ENCODE measurements at regions not wholly inside any gene's neighbourhood (a gene's known extent, or its start where the extent isn't known, plus 50 kb on each side); places are given as distances from the start of the nearest gene placed in this dataset.

GRCh38 chr22:27148055-27148454, 490.7 kb downstream of the MIAT start:
- no peaks in the 10 kb centered on the region for H3K36me3 ChIP-seq (ENCODE audit: control insufficient read depth, insufficient read depth, low read length)
- no peak for DNase-seq (ENCODE audit: low read depth in 4 of 6, low spot score in 6 of 6)
- H3K4me3 ChIP-seq (ENCODE audit: low read depth, low read length) = no peak overlapping the region
- H3K9me3 ChIP-seq (ENCODE audit: control insufficient read depth, insufficient read depth, low read length) = no peaks in the 10 kb centered on the region
- no peak overlapping the region for H3K27ac ChIP-seq (ENCODE audit: low read depth, low read length)
- peaks cover 2% of the 10 kb centered on the region for H3K27me3 ChIP-seq (ENCODE audit: control insufficient read depth, insufficient read depth, low read length)
- no CpG with 5 or more reads among the region's 2 CpGs for WGBS (ENCODE audit: insufficient coverage)
- peaks cover 12% of the 10 kb centered on the region for H3K4me1 ChIP-seq (ENCODE audit: control insufficient read depth, insufficient read depth, low read length)

DNA sequence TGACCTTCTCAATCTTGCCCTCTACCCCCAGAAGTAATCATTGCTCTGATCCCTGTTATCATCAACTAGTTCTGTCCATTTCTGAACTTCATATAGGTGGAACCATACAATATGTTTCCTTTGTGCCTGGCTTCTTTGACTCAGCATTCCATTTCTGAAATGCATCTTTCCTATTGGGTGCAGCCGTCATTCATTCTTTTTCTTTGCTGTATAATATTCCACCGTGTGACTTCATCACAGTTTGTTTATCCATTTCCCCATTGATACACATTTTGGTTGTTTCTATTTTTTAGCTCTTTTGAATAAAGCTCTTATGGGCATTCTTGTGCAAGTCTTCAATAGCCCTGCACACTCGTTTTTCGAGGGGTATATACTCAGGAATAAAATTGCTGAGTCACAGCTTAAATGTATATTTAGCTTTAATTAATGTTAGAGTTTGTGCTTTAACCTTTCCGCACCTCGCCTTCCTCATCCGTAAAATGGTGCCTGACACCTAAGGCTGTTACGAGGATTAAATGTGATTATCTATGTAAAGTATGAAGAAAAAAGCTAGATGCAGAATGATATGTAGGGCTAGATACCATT, 491.6 kb downstream of the MIAT start:
- DNase-seq (ENCODE audit: low read depth in 4 of 6, low spot score in 6 of 6) = no peak
- no peak overlapping the region for H3K4me3 ChIP-seq (ENCODE audit: low read depth, low read length)
- H3K27me3 ChIP-seq (ENCODE audit: control insufficient read depth, insufficient read depth, low read length) = peaks cover 2% of the 10 kb centered on the region
- no peaks in the 10 kb centered on the region for H3K9me3 ChIP-seq (ENCODE audit: control insufficient read depth, insufficient read depth, low read length)
- H3K4me1 ChIP-seq (ENCODE audit: control insufficient read depth, insufficient read depth, low read length) = peaks cover 12% of the 10 kb centered on the region
- H3K27ac ChIP-seq (ENCODE audit: low read depth, low read length) = no peak overlapping the region
- WGBS (ENCODE audit: insufficient coverage) = no CpG with 5 or more reads among the region's 8 CpGs
- no peaks in the 10 kb centered on the region for H3K36me3 ChIP-seq (ENCODE audit: control insufficient read depth, insufficient read depth, low read length)

DNA sequence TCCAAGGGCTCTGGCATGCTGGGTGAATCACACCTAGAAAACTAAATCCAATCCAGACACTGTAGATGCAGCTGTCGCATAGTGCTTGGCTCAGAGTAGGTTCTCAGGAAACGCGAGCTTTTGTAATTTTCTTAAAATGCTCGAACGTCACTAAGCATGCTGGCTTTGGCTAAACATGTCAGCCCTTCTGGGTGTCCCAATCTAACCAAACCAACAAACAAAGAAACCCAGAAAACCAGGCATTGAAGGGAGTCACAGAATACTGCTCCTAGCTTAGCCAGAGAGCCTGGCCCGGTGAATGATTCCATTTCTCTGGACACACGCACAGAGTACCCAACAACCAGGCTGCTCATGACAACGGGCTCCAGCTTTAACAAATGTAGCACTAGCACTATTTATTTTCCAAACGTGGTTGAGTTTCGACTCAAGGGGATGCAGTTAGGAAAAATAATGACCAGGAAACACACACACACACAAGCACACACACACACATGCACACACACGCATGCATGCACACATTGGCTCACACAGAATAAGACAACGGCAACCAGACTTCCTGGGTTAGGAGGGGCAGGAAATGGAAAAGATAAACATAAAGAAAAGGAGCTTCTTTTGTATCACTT, 492.6 kb downstream of the MIAT start:
- Histone ChIP-seq H3K27me3 (ENCODE audit: control insufficient read depth, insufficient read depth, low read length) (peaks cover 2% of the 10 kb centered on the region), H3K36me3 (ENCODE audit: control insufficient read depth, insufficient read depth, low read length) (no peaks in the 10 kb centered on the region), H3K27ac (ENCODE audit: low read depth, low read length) (no peak overlapping the region), H3K4me3 (ENCODE audit: low read depth, low read length) (no peak overlapping the region), H3K9me3 (ENCODE audit: control insufficient read depth, insufficient read depth, low read length) (no peaks in the 10 kb centered on the region), H3K4me1 (ENCODE audit: control insufficient read depth, insufficient read depth, low read length) (peaks cover 12% of the 10 kb centered on the region)
- WGBS (ENCODE audit: insufficient coverage) = 7% methylated on average over 4 of the region's 12 CpGs
- DNase-seq (ENCODE audit: low read depth in 4 of 6, low spot score in 6 of 6) = peak in 2 of 6 donors; percentile 69 to 74

DNA sequence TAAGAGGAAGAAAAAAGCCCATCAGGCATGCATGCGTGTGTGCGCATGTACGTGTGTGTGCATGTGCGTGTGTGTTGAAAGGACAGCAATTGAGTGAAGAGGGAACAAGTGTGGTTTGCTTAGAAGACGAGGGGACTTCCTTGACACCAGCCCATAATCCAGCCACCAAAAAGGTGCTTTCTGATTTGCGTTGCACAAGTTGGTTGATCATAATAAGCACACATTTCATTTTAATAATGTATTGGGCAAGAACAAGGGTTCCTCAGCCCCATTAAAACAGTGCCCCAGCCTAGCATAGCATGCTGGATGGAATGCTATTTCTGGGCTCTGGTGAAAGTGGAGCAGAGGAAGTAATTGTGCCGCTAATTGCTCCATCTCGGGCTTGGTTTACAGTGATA, 493.2 kb downstream of the MIAT start:
- WGBS (ENCODE audit: insufficient coverage) = 59% methylated on average over 6 of the region's 8 CpGs
- Histone ChIP-seq H3K27me3 (ENCODE audit: control insufficient read depth, insufficient read depth, low read length) (peaks cover 2% of the 10 kb centered on the region), H3K4me1 (ENCODE audit: control insufficient read depth, insufficient read depth, low read length) (peaks cover 12% of the 10 kb centered on the region), H3K27ac (ENCODE audit: low read depth, low read length) (no peak overlapping the region), H3K36me3 (ENCODE audit: control insufficient read depth, insufficient read depth, low read length) (no peaks in the 10 kb centered on the region), H3K9me3 (ENCODE audit: control insufficient read depth, insufficient read depth, low read length) (no peaks in the 10 kb centered on the region), H3K4me3 (ENCODE audit: low read depth, low read length) (no peak overlapping the region)
- peak in 1 of 6 donors; percentile 69 for DNase-seq (ENCODE audit: low read depth in 4 of 6, low spot score in 6 of 6)

- Histone ChIP-seq H3K27ac (ENCODE audit: low read depth, low read length) (no peak overlapping the region), H3K36me3 (ENCODE audit: control insufficient read depth, insufficient read depth, low read length) (no peaks in the 10 kb centered on the region), H3K9me3 (ENCODE audit: control insufficient read depth, insufficient read depth, low read length) (no peaks in the 10 kb centered on the region), H3K4me1 (ENCODE audit: control insufficient read depth, insufficient read depth, low read length) (peaks cover 12% of the 10 kb centered on the region), H3K27me3 (ENCODE audit: control insufficient read depth, insufficient read depth, low read length) (peaks cover 2% of the 10 kb centered on the region), H3K4me3 (ENCODE audit: low read depth, low read length) (no peak overlapping the region)
- DNase-seq (ENCODE audit: low read depth in 4 of 6, low spot score in 6 of 6) = no peak
- WGBS (ENCODE audit: insufficient coverage) = 100% methylated on average over 1 of the region's 2 CpGs
These were observed 494.0 kb downstream of the MIAT start for GRCh38 chr22:27151407-27151806.

DNA sequence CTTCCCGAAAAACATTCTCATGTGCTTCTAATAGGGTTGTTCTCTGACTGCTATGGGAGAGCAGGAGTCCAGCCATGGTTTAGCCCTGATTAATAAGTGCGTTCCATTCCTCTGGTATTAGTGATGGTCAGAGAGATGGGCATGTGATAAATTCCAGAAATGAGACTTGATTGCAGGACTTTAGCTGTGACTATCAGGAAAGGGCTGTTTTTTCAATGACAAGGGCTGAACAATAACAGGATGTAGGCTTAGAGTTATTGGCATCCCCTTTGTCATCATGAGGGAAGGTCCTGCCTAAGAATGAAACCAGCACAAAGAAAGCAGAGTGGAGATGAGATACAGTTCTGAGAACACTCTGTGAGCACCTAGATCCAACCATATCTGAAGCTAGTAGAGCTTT, 494.6 kb downstream of the MIAT start:
- peaks cover 2% of the 10 kb centered on the region for H3K27me3 ChIP-seq (ENCODE audit: control insufficient read depth, insufficient read depth, low read length)
- no peak for DNase-seq (ENCODE audit: low read depth in 4 of 6, low spot score in 6 of 6)
- peaks cover 12% of the 10 kb centered on the region for H3K4me1 ChIP-seq (ENCODE audit: control insufficient read depth, insufficient read depth, low read length)
- no peaks in the 10 kb centered on the region for H3K9me3 ChIP-seq (ENCODE audit: control insufficient read depth, insufficient read depth, low read length)
- H3K27ac ChIP-seq (ENCODE audit: low read depth, low read length) = no peak overlapping the region
- WGBS (ENCODE audit: insufficient coverage) = 100% methylated on average over 1 of the region's 2 CpGs
- H3K4me3 ChIP-seq (ENCODE audit: low read depth, low read length) = no peak overlapping the region
- no peaks in the 10 kb centered on the region for H3K36me3 ChIP-seq (ENCODE audit: control insufficient read depth, insufficient read depth, low read length)

DNA sequence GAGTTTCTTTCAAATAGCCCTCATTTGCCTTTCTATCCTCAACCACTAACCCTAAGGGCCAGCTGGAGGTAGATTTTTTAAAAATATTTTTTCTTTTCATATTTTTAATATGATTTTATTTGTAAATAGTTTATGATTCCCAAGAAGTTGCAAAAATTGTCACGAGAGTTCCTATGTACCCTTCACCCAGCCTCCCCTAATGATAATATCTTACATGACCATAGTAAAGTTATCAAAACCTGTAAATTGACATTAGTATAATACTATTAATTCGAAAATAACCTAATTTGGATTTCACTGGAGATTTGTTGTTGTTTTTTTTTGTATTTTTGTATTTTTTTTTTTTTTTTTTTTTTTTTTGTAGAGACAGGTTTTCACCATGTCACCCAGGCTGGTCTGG, 495.5 kb downstream of the MIAT start:
- Histone ChIP-seq H3K4me3 (ENCODE audit: low read depth, low read length) (no peak overlapping the region), H3K9me3 (ENCODE audit: control insufficient read depth, insufficient read depth, low read length) (no peaks in the 10 kb centered on the region), H3K4me1 (ENCODE audit: control insufficient read depth, insufficient read depth, low read length) (peaks cover 12% of the 10 kb centered on the region), H3K36me3 (ENCODE audit: control insufficient read depth, insufficient read depth, low read length) (no peaks in the 10 kb centered on the region), H3K27ac (ENCODE audit: low read depth, low read length) (no peak overlapping the region), H3K27me3 (ENCODE audit: control insufficient read depth, insufficient read depth, low read length) (no peaks in the 10 kb centered on the region)
- no CpG with 5 or more reads among the region's 2 CpGs for WGBS (ENCODE audit: insufficient coverage)
- no peak for DNase-seq (ENCODE audit: low read depth in 4 of 6, low spot score in 6 of 6)

DNA sequence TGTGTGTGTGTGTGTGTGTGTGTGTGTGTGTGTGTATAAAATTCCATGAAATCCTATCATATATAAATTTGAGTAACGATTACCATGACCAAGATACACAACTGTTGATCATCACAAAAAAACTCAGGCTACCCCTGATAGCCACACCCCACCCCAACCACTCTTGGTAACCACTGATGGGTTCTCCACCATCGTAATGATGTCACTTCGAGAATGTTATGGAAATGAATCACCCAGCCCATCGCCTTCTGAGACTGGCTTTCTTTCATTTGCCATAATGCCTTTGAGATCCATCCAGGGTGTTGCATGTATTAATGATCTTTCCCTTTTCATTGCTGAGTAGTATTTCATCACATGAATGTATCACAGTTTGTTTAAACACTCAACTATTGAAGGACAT, 496.0 kb downstream of the MIAT start:
- Histone ChIP-seq H3K27me3 (ENCODE audit: control insufficient read depth, insufficient read depth, low read length) (no peaks in the 10 kb centered on the region), H3K4me3 (ENCODE audit: low read depth, low read length) (no peak overlapping the region), H3K9me3 (ENCODE audit: control insufficient read depth, insufficient read depth, low read length) (no peaks in the 10 kb centered on the region), H3K27ac (ENCODE audit: low read depth, low read length) (no peak overlapping the region), H3K36me3 (ENCODE audit: control insufficient read depth, insufficient read depth, low read length) (no peaks in the 10 kb centered on the region), H3K4me1 (ENCODE audit: control insufficient read depth, insufficient read depth, low read length) (peaks cover 12% of the 10 kb centered on the region)
- DNase-seq (ENCODE audit: low read depth in 4 of 6, low spot score in 6 of 6) = no peak
- whole genome bisulfite sequencing (ENCODE audit: insufficient coverage) = 100% methylated on average over 3 of the region's 4 CpGs

GRCh38 chr22:27154717-27155116, 497.3 kb downstream of the MIAT start:
- Histone ChIP-seq H3K4me1 (ENCODE audit: control insufficient read depth, insufficient read depth, low read length) (peaks cover 12% of the 10 kb centered on the region), H3K27ac (ENCODE audit: low read depth, low read length) (no peak overlapping the region), H3K9me3 (ENCODE audit: control insufficient read depth, insufficient read depth, low read length) (no peaks in the 10 kb centered on the region), H3K4me3 (ENCODE audit: low read depth, low read length) (no peak overlapping the region), H3K27me3 (ENCODE audit: control insufficient read depth, insufficient read depth, low read length) (peaks cover 3% of the 10 kb centered on the region), H3K36me3 (ENCODE audit: control insufficient read depth, insufficient read depth, low read length) (no peaks in the 10 kb centered on the region)
- WGBS (ENCODE audit: insufficient coverage) = 91% methylated on average over 8 of the region's 12 CpGs
- DNase-seq (ENCODE audit: low read depth in 4 of 6, low spot score in 6 of 6) = no peak

DNA sequence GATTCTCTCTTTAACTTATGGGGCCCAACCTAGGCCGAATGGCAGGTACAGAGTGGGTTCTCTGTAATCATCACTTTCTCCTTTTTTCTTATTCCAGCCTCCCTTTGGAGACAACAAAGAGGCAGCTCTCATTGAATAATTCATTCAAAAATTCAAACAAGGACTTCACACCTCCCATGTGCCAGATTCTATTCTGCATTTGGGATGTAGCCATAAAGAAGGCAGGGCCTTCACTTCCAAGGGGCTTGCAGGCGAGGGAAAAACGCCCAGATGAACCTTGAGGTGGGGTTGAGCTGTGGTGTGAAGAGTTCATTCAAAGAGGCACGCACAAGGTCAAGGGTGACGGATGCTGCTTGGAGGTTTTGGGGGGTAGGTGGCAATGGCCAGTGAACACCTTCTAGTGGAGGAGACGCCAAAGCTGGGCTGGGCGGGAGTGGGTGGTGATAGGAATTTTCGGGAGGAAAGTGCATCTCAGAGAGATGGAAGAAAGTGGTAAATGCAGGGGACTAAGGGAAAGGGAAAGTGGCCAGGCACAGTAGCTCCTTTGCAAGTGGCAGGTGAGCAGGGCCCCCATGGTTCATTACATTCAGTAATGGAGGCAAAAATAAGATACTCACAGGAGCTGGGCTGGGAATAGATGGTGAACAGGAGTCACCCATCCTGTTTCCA, 499.6 kb downstream of the MIAT start:
- WGBS (ENCODE audit: insufficient coverage) = 84% methylated on average over 7 of the region's 8 CpGs
- Histone ChIP-seq H3K4me1 (ENCODE audit: control insufficient read depth, insufficient read depth, low read length) (no peaks in the 10 kb centered on the region), H3K4me3 (ENCODE audit: low read depth, low read length) (no peak overlapping the region), H3K36me3 (ENCODE audit: control insufficient read depth, insufficient read depth, low read length) (no peaks in the 10 kb centered on the region), H3K27ac (ENCODE audit: low read depth, low read length) (no peak overlapping the region), H3K27me3 (ENCODE audit: control insufficient read depth, insufficient read depth, low read length) (peaks cover 3% of the 10 kb centered on the region), H3K9me3 (ENCODE audit: control insufficient read depth, insufficient read depth, low read length) (no peaks in the 10 kb centered on the region)
- DNase-seq (ENCODE audit: low read depth in 4 of 6, low spot score in 6 of 6) = peak in 1 of 6 donors; percentile 93

All from spinal cord (tissue), 9 donors.